Fibroblast of lung (primary cell): ENCODE measurements at regions not wholly inside any gene's neighbourhood (a gene's known extent, or its start where the extent isn't known, plus 50 kb on each side); places are given as distances from the start of the nearest gene placed in this dataset.

Experiments
- CTCF ChIP-seq, 2 donors: IDR thresholded peaks in 1 of 2; conservative IDR thresholded peaks in 1 of 2; 1 replicate in 1 of 2; 2 replicates in 1 of 2; pipeline ENCODE4 v1.5.1; 2011 to 2012; ENCODE audit warnings: low read length in 2 of 2, control low read depth in 1 of 2, inconsistent platforms in 1 of 2, low read depth in 1 of 2, mild to moderate bottlenecking in 1 of 2
- EZH2 ChIP-seq: IDR thresholded peaks from 2 replicates; pipeline ENCODE4 v1.5.1; 2012; ENCODE audit warnings: low read length, control low read depth, mild to moderate bottlenecking; ENCODE audit errors: missing control alignments

GRCh38 chrX:118250445-118250844 lies 95.5 kb upstream of the WDR44 start:
- TF ChIP-seq CTCF (conservative IDR thresholded peaks at IDR 0.05 in 1 of 2, IDR thresholded peaks at IDR 0.05 in 1 of 2; ENCODE audit: low read depth in 1 of 2, low read length in 2 of 2) (no peak), EZH2 (no peak)
